Fibroblast of lung (primary cell): ENCODE measurements at regions not wholly inside any gene's neighbourhood (a gene's known extent, or its start where the extent isn't known, plus 50 kb on each side); places are given as distances from the start of the nearest gene placed in this dataset.

ENCODE experiments used
- DNase-seq, 2 donors: peaks; one replicate each; pipeline versions ENCODE4 v3.0.0 to v3.0.0-alpha.2; 2010; ENCODE audit warnings: low read depth in 2 of 2
- H2AFZ ChIP-seq: 2 replicates; pipeline ENCODE4 v1.5.1; 2012; ENCODE audit warnings: low read length, control low read depth, inconsistent platforms
- H3K27ac ChIP-seq: 2 replicates; pipeline ENCODE4 v1.5.1; 2011; ENCODE audit warnings: low read length, control low read depth; ENCODE audit not compliant: insufficient read depth
- H3K27me3 ChIP-seq: 2 replicates; pipeline ENCODE4 v1.5.1; 2011; ENCODE audit warnings: mild to moderate bottlenecking, low read length; ENCODE audit not compliant: control insufficient read depth, insufficient read depth
- H3K36me3 ChIP-seq: 2 replicates; pipeline ENCODE4 v1.5.1; 2011; ENCODE audit warnings: low read length; ENCODE audit not compliant: control insufficient read depth, insufficient read depth
- H3K4me1 ChIP-seq: 2 replicates; pipeline ENCODE4 v1.5.1; 2011; ENCODE audit warnings: low read length; ENCODE audit not compliant: control insufficient read depth, insufficient read depth; ENCODE audit errors: extremely low read depth
- H3K4me2 ChIP-seq: 2 replicates; pipeline ENCODE4 v1.5.1; 2011; ENCODE audit warnings: low read length, control low read depth; ENCODE audit not compliant: insufficient read depth; ENCODE audit errors: extremely low read depth
- H3K4me3 ChIP-seq, 4 experiments: fragments of 200-600 bp in 1 of 4; sonication (generic) in 1 of 4; replicated peaks in 1 of 4; 2 replicates each; pipeline ENCODE4 v1.5.1; 2011 to 2016; ENCODE audit warnings: low read length in 4 of 4, low read depth in 3 of 4, mild to moderate bottlenecking in 3 of 4, control low read depth in 2 of 4, inconsistent platforms in 1 of 4, mixed read lengths in 1 of 4; ENCODE audit not compliant: insufficient read depth in 1 of 4; ENCODE audit errors: control extremely low read depth in 1 of 4
- H3K79me2 ChIP-seq: 2 replicates; pipeline ENCODE4 v1.5.1; 2012; ENCODE audit warnings: mild to moderate bottlenecking, low read length, inconsistent platforms; ENCODE audit not compliant: control insufficient read depth, insufficient read depth
- H3K9ac ChIP-seq: 2 replicates; pipeline ENCODE4 v1.5.1; 2011; ENCODE audit warnings: mild to moderate bottlenecking, low read length, control low read depth; ENCODE audit not compliant: insufficient read depth
- H3K9me3 ChIP-seq: 2 replicates; pipeline ENCODE4 v1.5.1; 2012; ENCODE audit warnings: low read depth, low read length; ENCODE audit not compliant: control insufficient read depth, insufficient read depth
- H4K20me1 ChIP-seq: 2 replicates; pipeline ENCODE4 v1.5.1; 2011; ENCODE audit warnings: low read length; ENCODE audit not compliant: control insufficient read depth, insufficient read depth; ENCODE audit errors: extremely low read depth
- CTCF ChIP-seq, 2 donors: IDR thresholded peaks in 1 of 2; conservative IDR thresholded peaks in 1 of 2; 1 replicate in 1 of 2; 2 replicates in 1 of 2; pipeline ENCODE4 v1.5.1; 2011 to 2012; ENCODE audit warnings: low read length in 2 of 2, control low read depth in 1 of 2, inconsistent platforms in 1 of 2, low read depth in 1 of 2, mild to moderate bottlenecking in 1 of 2
- EZH2 ChIP-seq: IDR thresholded peaks from 2 replicates; pipeline ENCODE4 v1.5.1; 2012; ENCODE audit warnings: low read length, control low read depth, mild to moderate bottlenecking; ENCODE audit errors: missing control alignments

GRCh38 chr6:156448579-156448978 lies 328.6 kb upstream of the ARID1B start:
- Histone ChIP-seq H3K4me2 (no peak overlapping the region), H2AFZ (no peak overlapping the region), H3K36me3 (no peaks in the 10 kb centered on the region)

DNA sequence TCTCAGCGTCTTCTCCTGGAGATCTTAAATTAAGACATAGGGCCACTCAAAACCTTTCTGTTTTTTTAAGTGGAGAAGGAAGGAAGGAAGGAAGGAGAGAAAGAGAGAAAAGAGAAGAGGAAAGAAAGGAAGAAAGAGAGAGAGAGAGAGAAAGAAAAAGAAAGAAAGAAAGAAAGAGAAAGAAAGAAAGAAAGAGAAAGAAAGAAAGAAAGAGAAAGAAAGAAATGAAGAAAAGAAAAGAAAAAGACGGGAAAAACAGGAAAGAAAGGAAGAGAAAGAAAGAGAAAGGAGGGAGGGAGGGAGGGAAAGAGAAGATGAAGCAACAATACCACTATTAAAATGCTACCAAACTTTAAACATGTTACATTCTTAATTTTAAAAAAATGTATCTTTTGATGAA lies 336.5 kb upstream of the ARID1B start:
- no peak overlapping the region for H3K9ac ChIP-seq
- no peak overlapping the region for H3K27ac ChIP-seq
- DNase-seq = no peak
- no peaks in the 10 kb centered on the region for H3K79me2 ChIP-seq
- no peak overlapping the region for H3K4me2 ChIP-seq
- no peak overlapping the region for H3K4me3 ChIP-seq
- TF ChIP-seq EZH2 = no peak
- no peak for TF ChIP-seq CTCF (conservative IDR thresholded peaks at IDR 0.05 in 1 of 2, IDR thresholded peaks at IDR 0.05 in 1 of 2; ENCODE audit: low read depth in 1 of 2, low read length in 2 of 2)
- H3K4me1 ChIP-seq = no peaks in the 10 kb centered on the region
- H4K20me1 ChIP-seq = no peaks in the 10 kb centered on the region
- H2AFZ ChIP-seq = no peak overlapping the region
- H3K27me3 ChIP-seq = no peaks in the 10 kb centered on the region
- H3K36me3 ChIP-seq = no peaks in the 10 kb centered on the region
- H3K9me3 ChIP-seq = no peaks in the 10 kb centered on the region

More at GRCh38 chr6:156448579-156448978, 328.6 kb upstream of the ARID1B start:
- Histone ChIP-seq H3K9ac (no peak overlapping the region), H3K4me3 (no peak overlapping the region), H3K9me3 (no peaks in the 10 kb centered on the region), H3K4me1 (no peaks in the 10 kb centered on the region), H3K79me2 (no peaks in the 10 kb centered on the region), H4K20me1 (no peaks in the 10 kb centered on the region), H3K27me3 (no peaks in the 10 kb centered on the region), H3K27ac (no peak overlapping the region)
- DNase-seq = no peak
- TF ChIP-seq CTCF (conservative IDR thresholded peaks at IDR 0.05 in 1 of 2, IDR thresholded peaks at IDR 0.05 in 1 of 2; ENCODE audit: low read depth in 1 of 2, low read length in 2 of 2) (no peak), EZH2 (no peak)

DNA sequence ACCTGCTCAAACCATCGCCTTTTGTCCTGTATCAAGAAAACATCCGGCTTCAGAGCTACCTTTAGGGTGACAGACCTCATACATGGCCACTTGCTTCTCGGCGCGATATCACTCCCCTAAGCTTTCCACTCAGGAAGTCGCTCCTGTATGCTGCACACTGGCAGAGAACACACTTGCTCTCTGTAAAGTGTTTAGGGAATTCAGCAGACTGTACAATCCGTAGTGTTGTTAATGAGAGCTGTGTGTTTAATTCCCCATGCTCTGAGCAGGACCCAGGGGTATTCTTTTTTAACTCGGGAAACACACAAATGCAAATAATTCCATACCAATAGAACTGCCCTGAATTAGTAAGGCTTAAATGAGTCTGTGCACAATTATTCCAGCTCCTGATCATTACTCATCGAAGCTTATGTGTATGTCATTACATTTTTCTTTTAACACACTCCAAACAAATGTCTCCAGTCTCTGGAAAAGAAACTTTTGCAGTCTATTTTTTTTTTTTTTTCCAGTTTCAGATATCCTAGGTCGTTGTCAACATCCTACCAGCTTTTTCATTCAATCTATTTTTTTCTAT lies 338.7 kb upstream of the ARID1B start:
- no peaks in the 10 kb centered on the region for H3K4me1 ChIP-seq

More for the DNA sequence above, 338.7 kb upstream of the ARID1B start:
- no peaks in the 10 kb centered on the region for H3K9me3 ChIP-seq
- no peaks in the 10 kb centered on the region for H4K20me1 ChIP-seq
- no peaks in the 10 kb centered on the region for H3K79me2 ChIP-seq
- H2AFZ ChIP-seq = no peak overlapping the region
- no peak overlapping the region for H3K9ac ChIP-seq
- H3K27ac ChIP-seq = no peak overlapping the region
- H3K4me3 ChIP-seq = no peak overlapping the region
- H3K4me2 ChIP-seq = no peak overlapping the region
- TF ChIP-seq EZH2 = no peak
- no peak for TF ChIP-seq CTCF (conservative IDR thresholded peaks at IDR 0.05 in 1 of 2, IDR thresholded peaks at IDR 0.05 in 1 of 2; ENCODE audit: low read depth in 1 of 2, low read length in 2 of 2)
- peak in 1 of 2 donors; percentile 11 for DNase-seq
- no peaks in the 10 kb centered on the region for H3K36me3 ChIP-seq
- no peaks in the 10 kb centered on the region for H3K27me3 ChIP-seq
